ENCODE measurements at regions not wholly inside any gene's neighbourhood (a gene's known extent, or its start where the extent isn't known, plus 50 kb on each side); places are given as distances from the start of the nearest gene placed in this dataset.

- Histone ChIP-seq H3K36me3 (ENCODE audit: insufficient read depth) (no peaks in the 10 kb centered on the region), H3K4me3 (ENCODE audit: low read depth, low read length) (no peak overlapping the region), H3K4me1 (ENCODE audit: insufficient read depth) (no peaks in the 10 kb centered on the region), H3K27ac (ENCODE audit: low read depth) (no peak overlapping the region)
- WGBS: 91% methylated on average over 17 of the region's 17 CpGs
- DNase-seq (ENCODE audit: extremely low spot score): no peak
Observed at GRCh38 chr2:240212425-240213225, 72.2 kb upstream of the OTOS start.

- Histone ChIP-seq H3K4me1 (ENCODE audit: insufficient read depth) (no peaks in the 10 kb centered on the region), H3K36me3 (ENCODE audit: insufficient read depth) (no peaks in the 10 kb centered on the region), H3K27ac (ENCODE audit: low read depth) (no peak overlapping the region), H3K4me3 (ENCODE audit: low read depth, low read length) (no peak overlapping the region)
- WGBS: 90% methylated on average over 6 of the region's 6 CpGs
- DNase-seq (ENCODE audit: extremely low spot score): no peak
Observed at GRCh38 chr2:240213226-240213475, 72.7 kb upstream of the OTOS start.

GRCh38 chr2:240213476-240214421 lies 73.3 kb upstream of the OTOS start:
- no peak for DNase-seq (ENCODE audit: extremely low spot score)
- 85% methylated on average over 22 of the region's 22 CpGs for WGBS

GRCh38 chr2:240214790-240215675 lies 74.6 kb upstream of the OTOS start:
- H3K36me3 ChIP-seq (ENCODE audit: insufficient read depth): no peaks in the 10 kb centered on the region
- peaks cover 1% of the 10 kb centered on the region for H3K4me1 ChIP-seq (ENCODE audit: insufficient read depth)
- WGBS: 88% methylated on average over 25 of the region's 25 CpGs
- no peak overlapping the region for H3K27ac ChIP-seq (ENCODE audit: low read depth)
- DNase-seq (ENCODE audit: extremely low spot score): no peak
- no peak overlapping the region for H3K4me3 ChIP-seq (ENCODE audit: low read depth, low read length)

More at GRCh38 chr2:240213476-240214421, 73.3 kb upstream of the OTOS start:
- peaks cover 1% of the 10 kb centered on the region for H3K4me1 ChIP-seq (ENCODE audit: insufficient read depth)
- H3K4me3 ChIP-seq (ENCODE audit: low read depth, low read length): no peak overlapping the region
- no peak overlapping the region for H3K27ac ChIP-seq (ENCODE audit: low read depth)
- H3K36me3 ChIP-seq (ENCODE audit: insufficient read depth): no peaks in the 10 kb centered on the region

GRCh38 chr2:240215676-240216051 lies 75.2 kb upstream of the OTOS start:
- 91% methylated on average over 8 of the region's 8 CpGs for WGBS
- Histone ChIP-seq H3K27ac (ENCODE audit: low read depth) (no peak overlapping the region), H3K4me1 (ENCODE audit: insufficient read depth) (peaks cover 1% of the 10 kb centered on the region), H3K36me3 (ENCODE audit: insufficient read depth) (no peaks in the 10 kb centered on the region), H3K4me3 (ENCODE audit: low read depth, low read length) (no peak overlapping the region)
- DNase-seq (ENCODE audit: extremely low spot score): no peak

GRCh38 chr2:240216167-240216566 lies 75.7 kb upstream of the OTOS start:
- 77% methylated on average over 8 of the region's 8 CpGs for WGBS
- no peak overlapping the region for H3K4me3 ChIP-seq (ENCODE audit: low read depth, low read length)
- H3K27ac ChIP-seq (ENCODE audit: low read depth): no peak overlapping the region
- peaks cover 1% of the 10 kb centered on the region for H3K4me1 ChIP-seq (ENCODE audit: insufficient read depth)
- no peak for DNase-seq (ENCODE audit: extremely low spot score)
- H3K36me3 ChIP-seq (ENCODE audit: insufficient read depth): no peaks in the 10 kb centered on the region

GRCh38 chr2:240217431-240218301 lies 77.2 kb upstream of the OTOS start:
- no peak for DNase-seq (ENCODE audit: extremely low spot score)
- 89% methylated on average over 20 of the region's 20 CpGs for WGBS
- Histone ChIP-seq H3K4me1 (ENCODE audit: insufficient read depth) (peaks cover 1% of the 10 kb centered on the region), H3K36me3 (ENCODE audit: insufficient read depth) (no peaks in the 10 kb centered on the region), H3K27ac (ENCODE audit: low read depth) (no peak overlapping the region), H3K4me3 (ENCODE audit: low read depth, low read length) (no peak overlapping the region)

- no peak for DNase-seq (ENCODE audit: extremely low spot score)
- Histone ChIP-seq H3K4me1 (ENCODE audit: insufficient read depth) (peaks cover 1% of the 10 kb centered on the region), H3K27ac (ENCODE audit: low read depth) (no peak overlapping the region), H3K36me3 (ENCODE audit: insufficient read depth) (no peaks in the 10 kb centered on the region), H3K4me3 (ENCODE audit: low read depth, low read length) (no peak overlapping the region)
- WGBS: 76% methylated on average over 16 of the region's 16 CpGs
Observed at GRCh38 chr2:240219208-240219890, 78.9 kb upstream of the OTOS start.

- no peak overlapping the region for H3K4me3 ChIP-seq (ENCODE audit: low read depth, low read length)
- H3K4me1 ChIP-seq (ENCODE audit: insufficient read depth): peaks cover 1% of the 10 kb centered on the region
- H3K36me3 ChIP-seq (ENCODE audit: insufficient read depth): no peaks in the 10 kb centered on the region
- WGBS: 36% methylated on average over 3 of the region's 3 CpGs
- H3K27ac ChIP-seq (ENCODE audit: low read depth): no peak overlapping the region
- DNase-seq (ENCODE audit: extremely low spot score): no peak
Observed at GRCh38 chr2:240220371-240220770, 79.9 kb upstream of the OTOS start.

GRCh38 chr2:240223631-240224030 lies 83.2 kb upstream of the OTOS start:
- WGBS: 78% methylated on average over 7 of the region's 7 CpGs
- Histone ChIP-seq H3K4me3 (ENCODE audit: low read depth, low read length) (no peak overlapping the region), H3K36me3 (ENCODE audit: insufficient read depth) (no peaks in the 10 kb centered on the region), H3K4me1 (ENCODE audit: insufficient read depth) (no peaks in the 10 kb centered on the region), H3K27ac (ENCODE audit: low read depth) (no peak overlapping the region)
- DNase-seq (ENCODE audit: extremely low spot score): no peak

- Histone ChIP-seq H3K4me1 (ENCODE audit: insufficient read depth) (no peaks in the 10 kb centered on the region), H3K4me3 (ENCODE audit: low read depth, low read length) (no peak overlapping the region), H3K36me3 (ENCODE audit: insufficient read depth) (no peaks in the 10 kb centered on the region), H3K27ac (ENCODE audit: low read depth) (no peak overlapping the region)
- WGBS: 66% methylated on average over 5 of the region's 5 CpGs
- DNase-seq (ENCODE audit: extremely low spot score): no peak
Observed at GRCh38 chr2:240224676-240225075, 84.2 kb upstream of the OTOS start.

GRCh38 chr2:240225131-240225530 lies 84.7 kb upstream of the OTOS start:
- no peak for DNase-seq (ENCODE audit: extremely low spot score)
- Histone ChIP-seq H3K4me1 (ENCODE audit: insufficient read depth) (no peaks in the 10 kb centered on the region), H3K27ac (ENCODE audit: low read depth) (no peak overlapping the region), H3K36me3 (ENCODE audit: insufficient read depth) (no peaks in the 10 kb centered on the region), H3K4me3 (ENCODE audit: low read depth, low read length) (no peak overlapping the region)
- WGBS: 61% methylated on average over 4 of the region's 4 CpGs
